ENCODE measurements at regions not wholly inside any gene's neighbourhood (a gene's known extent, or its start where the extent isn't known, plus 50 kb on each side); places are given as distances from the start of the nearest gene placed in this dataset.

DNA sequence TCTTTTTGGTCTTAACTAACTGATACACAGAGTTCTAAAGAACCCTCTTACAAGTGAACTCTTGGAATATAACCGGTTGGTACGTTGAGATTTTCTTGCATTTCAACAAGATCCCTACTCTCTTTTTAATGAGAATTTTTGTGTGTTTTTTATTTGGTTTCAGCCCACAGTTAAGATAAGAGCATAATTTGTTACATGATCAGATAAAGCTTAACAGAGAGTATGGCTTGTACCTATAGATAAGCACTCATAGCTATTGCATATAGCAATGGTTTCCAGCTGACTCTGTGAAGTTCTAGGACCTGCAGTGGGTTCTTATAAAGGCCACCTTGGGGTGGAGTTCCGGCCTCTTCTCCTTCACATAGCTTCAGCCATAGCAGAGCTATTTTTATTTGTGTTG lies 143.3 kb downstream of the SNX10 start:
- H3K9me3 ChIP-seq: no peaks in the 10 kb centered on the region
- H3K27me3 ChIP-seq: no peaks in the 10 kb centered on the region
- DNase-seq (ENCODE audit: low spot score in 2 of 2): no peak
- no peak overlapping the region for H3K27ac ChIP-seq
- no peak overlapping the region for H3K4me3 ChIP-seq
- H3K4me1 ChIP-seq: no peaks in the 10 kb centered on the region
- no peaks in the 10 kb centered on the region for H3K36me3 ChIP-seq
- TF ChIP-seq POLR2A (IDR thresholded peaks at IDR 0.05) (no peak), EP300 (IDR thresholded peaks at IDR 0.05) (no peak)
- TF ChIP-seq, protein P1, sequence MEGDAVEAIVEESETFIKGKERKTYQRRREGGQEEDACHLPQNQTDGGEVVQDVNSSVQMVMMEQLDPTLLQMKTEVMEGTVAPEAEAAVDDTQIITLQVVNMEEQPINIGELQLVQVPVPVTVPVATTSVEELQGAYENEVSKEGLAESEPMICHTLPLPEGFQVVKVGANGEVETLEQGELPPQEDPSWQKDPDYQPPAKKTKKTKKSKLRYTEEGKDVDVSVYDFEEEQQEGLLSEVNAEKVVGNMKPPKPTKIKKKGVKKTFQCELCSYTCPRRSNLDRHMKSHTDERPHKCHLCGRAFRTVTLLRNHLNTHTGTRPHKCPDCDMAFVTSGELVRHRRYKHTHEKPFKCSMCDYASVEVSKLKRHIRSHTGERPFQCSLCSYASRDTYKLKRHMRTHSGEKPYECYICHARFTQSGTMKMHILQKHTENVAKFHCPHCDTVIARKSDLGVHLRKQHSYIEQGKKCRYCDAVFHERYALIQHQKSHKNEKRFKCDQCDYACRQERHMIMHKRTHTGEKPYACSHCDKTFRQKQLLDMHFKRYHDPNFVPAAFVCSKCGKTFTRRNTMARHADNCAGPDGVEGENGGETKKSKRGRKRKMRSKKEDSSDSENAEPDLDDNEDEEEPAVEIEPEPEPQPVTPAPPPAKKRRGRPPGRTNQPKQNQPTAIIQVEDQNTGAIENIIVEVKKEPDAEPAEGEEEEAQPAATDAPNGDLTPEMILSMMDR (IDR thresholded peaks at IDR 0.05): no peak
- 65 to 98% methylated on average over 3 of the region's 3 CpGs for WGBS, 2 donors

DNA sequence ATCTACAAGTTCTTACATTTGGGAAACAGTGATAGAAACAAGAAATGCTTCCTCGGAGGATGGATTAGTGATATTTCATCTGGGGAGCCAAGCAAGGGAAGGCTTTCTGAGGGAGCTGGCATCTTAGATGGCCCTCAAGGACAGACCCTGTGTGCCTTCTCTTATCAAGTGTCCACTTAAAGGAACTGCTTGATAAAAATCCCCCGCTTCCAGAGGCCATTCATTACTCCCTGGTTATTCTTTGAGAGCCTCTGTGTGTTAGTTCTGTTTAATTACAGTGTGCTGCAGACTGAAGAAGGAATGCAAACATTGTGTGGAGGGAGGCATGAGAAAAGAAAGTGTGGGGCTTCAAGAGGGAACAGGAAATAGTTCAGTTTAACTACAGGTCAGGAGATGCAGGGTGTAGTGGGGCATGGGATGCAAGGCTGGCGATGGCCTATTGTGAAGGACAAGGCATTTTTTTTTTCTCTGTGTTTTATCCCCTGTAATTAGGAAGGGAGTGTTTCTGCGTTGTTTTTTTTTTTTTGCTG lies 145.4 kb downstream of the SNX10 start:
- TF ChIP-seq, protein P1 (IDR thresholded peaks at IDR 0.05): no peak
- TF ChIP-seq EP300 (IDR thresholded peaks at IDR 0.05) (no peak), POLR2A (IDR thresholded peaks at IDR 0.05) (no peak)
- Histone ChIP-seq H3K4me1 (no peaks in the 10 kb centered on the region), H3K36me3 (no peaks in the 10 kb centered on the region), H3K4me3 (no peak overlapping the region), H3K27ac (no peak overlapping the region), H3K9me3 (no peaks in the 10 kb centered on the region), H3K27me3 (no peaks in the 10 kb centered on the region)
- DNase-seq (ENCODE audit: low spot score in 2 of 2): no peak
- 73 to 83% methylated on average over 4 of the region's 4 CpGs for WGBS, 2 donors

DNA sequence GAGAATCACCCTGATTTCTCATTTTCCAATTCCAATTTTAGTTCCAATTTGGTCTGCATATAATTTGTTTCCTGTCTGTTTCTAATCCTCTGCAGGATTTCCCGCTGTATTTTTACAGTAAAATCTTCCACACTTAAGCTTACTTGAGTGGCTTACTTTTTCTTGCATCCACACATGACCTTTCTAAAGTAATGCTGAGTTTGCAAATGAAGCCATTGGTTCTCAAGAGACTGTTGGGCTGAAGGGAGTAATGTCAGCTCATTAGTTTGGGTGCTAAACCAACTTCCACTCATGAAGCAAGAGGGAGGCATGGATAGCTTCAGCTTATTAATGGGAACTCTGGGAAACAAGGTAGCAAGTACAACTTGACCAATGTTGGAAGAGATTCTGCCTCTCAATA lies 146.4 kb downstream of the SNX10 start:
- WGBS, 2 donors: 93 to 98% methylated on average over 1 of the region's 1 CpG
- Histone ChIP-seq H3K4me1 (no peaks in the 10 kb centered on the region), H3K9me3 (no peaks in the 10 kb centered on the region), H3K27ac (no peak overlapping the region), H3K4me3 (no peak overlapping the region), H3K27me3 (no peaks in the 10 kb centered on the region), H3K36me3 (no peaks in the 10 kb centered on the region)
- no peak for DNase-seq (ENCODE audit: low spot score in 2 of 2)
- TF ChIP-seq EP300 (IDR thresholded peaks at IDR 0.05) (no peak), POLR2A (IDR thresholded peaks at IDR 0.05) (no peak)
- TF ChIP-seq, protein P1 (IDR thresholded peaks at IDR 0.05): no peak

DNA sequence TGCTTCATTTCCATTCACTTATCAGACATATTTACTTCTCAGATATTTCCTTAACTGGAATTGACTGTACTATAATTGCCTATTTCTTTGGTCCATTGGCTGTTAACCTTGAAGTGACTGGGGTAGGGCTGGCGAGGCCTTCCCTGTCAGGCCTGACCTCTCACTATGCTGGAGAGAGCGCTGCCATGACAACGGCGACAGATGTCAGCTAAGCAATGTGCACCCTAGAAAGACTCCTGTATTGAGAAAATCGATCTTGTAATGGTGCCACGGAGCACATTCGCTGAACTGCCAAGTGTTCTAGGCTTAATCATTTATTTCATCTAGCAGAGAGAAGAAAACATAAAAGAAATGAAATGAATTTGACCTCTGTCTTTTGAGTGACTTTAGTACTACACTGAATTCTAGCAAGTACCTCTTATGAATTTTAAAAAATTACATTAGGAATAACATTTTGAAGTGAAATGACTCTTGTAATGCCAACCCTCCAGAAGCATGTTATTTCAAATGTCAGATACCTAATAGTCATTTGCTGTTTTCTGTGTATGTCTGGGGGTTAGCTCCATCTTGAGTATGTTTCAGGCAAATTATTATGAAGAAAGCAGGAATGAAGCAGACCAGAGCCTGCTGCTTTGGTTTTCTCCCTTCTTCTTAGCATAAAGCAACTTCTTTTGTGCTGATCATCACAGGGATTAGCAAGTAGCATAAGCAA lies 148.0 kb downstream of the SNX10 start:
- no peaks in the 10 kb centered on the region for H3K27me3 ChIP-seq
- no peak for TF ChIP-seq POLR2A (IDR thresholded peaks at IDR 0.05)
- no peak for TF ChIP-seq EP300 (IDR thresholded peaks at IDR 0.05)
- TF ChIP-seq, protein P1 (IDR thresholded peaks at IDR 0.05): no peak
- H3K36me3 ChIP-seq: no peaks in the 10 kb centered on the region
- no peaks in the 10 kb centered on the region for H3K9me3 ChIP-seq
- 59 to 63% methylated on average over 7 of the region's 7 CpGs for WGBS, 2 donors
- no peak overlapping the region for H3K4me3 ChIP-seq
- H3K27ac ChIP-seq: no peak overlapping the region
- H3K4me1 ChIP-seq: no peaks in the 10 kb centered on the region
- no peak for DNase-seq (ENCODE audit: low spot score in 2 of 2)

DNA sequence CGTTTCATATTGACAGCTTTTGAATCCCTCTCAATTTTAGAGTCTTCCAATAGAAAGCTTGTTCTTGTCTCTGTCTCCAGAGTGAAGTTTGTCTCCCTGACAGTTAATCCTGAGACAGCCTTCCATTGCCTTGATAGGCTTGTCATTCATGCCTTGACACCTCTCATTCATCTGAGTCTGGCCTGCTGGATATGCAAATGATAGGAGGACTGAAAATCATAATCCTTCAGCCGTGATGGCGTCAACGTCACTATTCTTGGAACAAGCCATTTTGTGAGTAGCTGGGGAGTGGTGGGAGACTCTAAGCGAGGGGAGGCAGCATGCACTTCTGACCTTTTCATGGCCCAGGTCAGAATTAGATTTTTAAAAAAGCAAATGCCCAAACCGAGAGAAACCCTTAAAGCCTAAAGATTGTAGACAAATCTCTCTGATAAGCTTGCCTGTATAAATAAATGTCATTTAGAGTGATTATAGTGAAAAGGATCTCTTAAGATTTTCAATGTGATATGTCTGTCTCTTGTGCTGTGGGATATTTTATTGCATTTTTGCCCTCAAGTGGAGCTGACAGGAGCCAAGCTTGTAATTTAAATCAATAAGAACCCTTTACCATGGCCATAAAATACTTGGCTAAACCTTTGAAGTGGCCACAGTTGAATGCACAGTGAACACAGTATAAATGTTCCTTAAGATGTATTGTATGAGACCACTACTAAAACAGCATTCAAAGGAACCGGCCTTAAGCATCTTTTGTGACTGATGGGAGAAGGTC lies 148.8 kb downstream of the SNX10 start:
- DNase-seq (ENCODE audit: low spot score in 2 of 2): no peak
- H3K9me3 ChIP-seq: no peaks in the 10 kb centered on the region
- TF ChIP-seq POLR2A (IDR thresholded peaks at IDR 0.05) (no peak), EP300 (IDR thresholded peaks at IDR 0.05) (no peak)
- TF ChIP-seq, protein P1 (IDR thresholded peaks at IDR 0.05): no peak
- 81 to 84% methylated on average over 7 of the region's 7 CpGs for WGBS, 2 donors
- H3K36me3 ChIP-seq: no peaks in the 10 kb centered on the region
- no peaks in the 10 kb centered on the region for H3K4me1 ChIP-seq
- no peak overlapping the region for H3K4me3 ChIP-seq
- no peak overlapping the region for H3K27ac ChIP-seq
- no peaks in the 10 kb centered on the region for H3K27me3 ChIP-seq

All from tibial nerve (tissue), 4 donors.